ENCODE measurements at regions not wholly inside any gene's neighbourhood (a gene's known extent, or its start where the extent isn't known, plus 50 kb on each side); places are given as distances from the start of the nearest gene placed in this dataset.
A peak's percentile ranks its signal among the peaks of the same experiment; 100 is the strongest.

- no peaks in the 10 kb centered on the region for H3K4me1 ChIP-seq (replicated peaks in 1 of 2)
- H3K36me3 ChIP-seq (replicated peaks in 1 of 2): no peaks in the 10 kb centered on the region
- peak in 1 of 7 donors; percentile 38 for DNase-seq
- H3K27me3 ChIP-seq: peaks cover 7% of the 10 kb centered on the region
- intact Hi-C loops (cut with DNase I): no loop called here
- TF ChIP-seq CTCF (IDR thresholded peaks at IDR 0.05): no peak
- no peak for TF ChIP-seq POLR2A (IDR thresholded peaks at IDR 0.05)
- no peak overlapping the region for H3K4me3 ChIP-seq
- H3K9me3 ChIP-seq (replicated peaks in 1 of 3): no peaks in the 10 kb centered on the region
- WGBS, 4 donors: 83 to 87% (median 86%) methylated on average over 5 to 11 of the region's 11 CpGs
- no peak overlapping the region for H3K27ac ChIP-seq
Observed at GRCh38 chr14:104403421-104404220, 175.9 kb upstream of the C14orf180 start.

- H3K27me3 ChIP-seq: peaks cover 7% of the 10 kb centered on the region
- no peaks in the 10 kb centered on the region for H3K9me3 ChIP-seq (replicated peaks in 1 of 3)
- no peak for DNase-seq
- WGBS, 4 donors: 74 to 85% (median 79%) methylated on average over 7 of the region's 7 CpGs
- H3K36me3 ChIP-seq (replicated peaks in 1 of 2): no peaks in the 10 kb centered on the region
- no peaks in the 10 kb centered on the region for H3K4me1 ChIP-seq (replicated peaks in 1 of 2)
- intact Hi-C loops (cut with DNase I): no loop called here
- no peak overlapping the region for H3K4me3 ChIP-seq
- no peak for TF ChIP-seq POLR2A (IDR thresholded peaks at IDR 0.05)
- TF ChIP-seq CTCF (IDR thresholded peaks at IDR 0.05): no peak
- H3K27ac ChIP-seq: no peak overlapping the region
Observed at GRCh38 chr14:104404922-104405321, 174.6 kb upstream of the C14orf180 start.

DNA sequence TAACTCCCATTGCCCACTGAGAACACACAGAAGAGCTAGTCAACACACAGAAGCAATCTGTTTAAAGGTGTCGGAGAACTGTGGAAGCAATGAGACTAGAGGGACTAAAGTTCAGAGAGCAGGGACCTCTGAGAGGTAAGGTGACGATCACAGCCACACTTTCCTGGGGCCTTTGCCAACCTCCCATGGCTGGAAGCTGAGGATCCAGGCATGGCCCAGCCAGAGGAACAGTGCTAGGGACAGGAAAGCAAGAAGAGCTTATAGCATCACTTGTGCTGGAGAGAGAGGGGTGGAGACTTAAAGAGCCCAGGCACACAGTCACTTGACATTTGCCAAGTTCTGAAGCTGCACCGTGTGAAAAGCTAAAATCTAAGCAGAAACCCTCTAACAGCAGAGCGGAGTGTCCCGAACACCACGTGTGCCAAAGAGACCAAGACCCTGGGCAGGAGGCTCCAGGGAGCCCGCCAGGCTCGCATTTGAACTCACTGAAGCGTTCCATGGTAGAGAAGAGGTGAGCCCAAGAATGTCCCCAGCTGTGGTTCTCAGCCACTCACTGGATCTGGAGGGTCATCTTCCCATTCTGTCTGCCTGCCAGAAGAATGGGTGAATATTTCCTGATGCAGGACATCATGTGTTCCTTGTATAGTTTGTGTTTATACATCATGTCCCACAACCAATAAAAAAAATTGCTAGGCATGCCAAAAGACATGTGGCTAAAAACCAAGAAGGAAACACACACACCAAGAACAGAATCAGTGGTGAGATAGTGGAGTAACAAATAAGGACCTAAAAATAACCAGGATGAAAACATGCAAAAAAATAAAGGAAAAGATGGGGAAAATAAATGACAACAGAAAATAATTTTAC is 174.0 kb upstream of the C14orf180 start:
- Histone ChIP-seq H3K9me3 (replicated peaks in 1 of 3) (no peaks in the 10 kb centered on the region), H3K27me3 (peaks cover 7% of the 10 kb centered on the region), H3K27ac (no peak overlapping the region), H3K36me3 (replicated peaks in 1 of 2) (no peaks in the 10 kb centered on the region), H3K4me1 (replicated peaks in 1 of 2) (no peaks in the 10 kb centered on the region), H3K4me3 (no peak overlapping the region)
- TF ChIP-seq CTCF (IDR thresholded peaks at IDR 0.05) (no peak), POLR2A (IDR thresholded peaks at IDR 0.05) (no peak)
- intact Hi-C loops (cut with DNase I): no loop called here
- DNase-seq: no peak
- WGBS, 4 donors: 76 to 85% (median 78%) methylated on average over 8 to 9 of the region's 9 CpGs

DNA sequence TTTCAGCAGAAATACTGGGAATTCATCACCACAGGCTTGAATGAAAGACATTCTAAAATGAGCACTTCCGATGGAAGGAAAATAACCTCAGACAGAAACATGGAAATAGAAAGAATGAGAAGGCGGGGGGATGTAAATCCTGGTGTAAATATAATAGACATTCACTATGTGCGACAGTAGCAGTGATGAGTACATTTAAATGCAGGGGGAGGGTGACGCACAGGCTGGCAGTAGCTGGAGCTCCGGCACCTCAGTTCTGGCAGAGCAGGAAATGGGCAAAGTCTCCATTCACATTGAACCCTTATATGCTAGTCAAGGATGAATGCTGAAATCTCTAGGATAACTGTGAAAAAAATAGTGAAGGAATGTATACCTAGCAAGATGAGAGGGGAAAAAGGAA is 172.7 kb upstream of the C14orf180 start:
- 80 to 89% (median 86%) methylated on average over 5 of the region's 5 CpGs for WGBS, 4 donors

More for the DNA sequence above, 172.7 kb upstream of the C14orf180 start:
- H3K27me3 ChIP-seq: peaks cover 7% of the 10 kb centered on the region
- no peak overlapping the region for H3K4me3 ChIP-seq
- H3K4me1 ChIP-seq (replicated peaks in 1 of 2): no peaks in the 10 kb centered on the region
- H3K27ac ChIP-seq: no peak overlapping the region
- DNase-seq: no peak
- no peaks in the 10 kb centered on the region for H3K36me3 ChIP-seq (replicated peaks in 1 of 2)
- no peaks in the 10 kb centered on the region for H3K9me3 ChIP-seq (replicated peaks in 1 of 3)
- intact Hi-C loops (cut with DNase I): no loop called here
- TF ChIP-seq POLR2A (IDR thresholded peaks at IDR 0.05) (no peak), CTCF (IDR thresholded peaks at IDR 0.05) (no peak)

Data from adrenal gland (tissue), 9 donors.